HG02759 (cell line): ENCODE measurements at regions not wholly inside any gene's neighbourhood (a gene's known extent, or its start where the extent isn't known, plus 50 kb on each side); places are given as distances from the start of the nearest gene placed in this dataset.

ENCODE experiments used
- ATAC-seq: cut with Tn5 transposase; IDR thresholded peaks from one replicate; pipeline ENCODE4 v1.9.1; 2021; ENCODE audit warnings: mild to moderate bottlenecking, moderate library complexity; ENCODE audit not compliant: unreplicated experiment

DNA sequence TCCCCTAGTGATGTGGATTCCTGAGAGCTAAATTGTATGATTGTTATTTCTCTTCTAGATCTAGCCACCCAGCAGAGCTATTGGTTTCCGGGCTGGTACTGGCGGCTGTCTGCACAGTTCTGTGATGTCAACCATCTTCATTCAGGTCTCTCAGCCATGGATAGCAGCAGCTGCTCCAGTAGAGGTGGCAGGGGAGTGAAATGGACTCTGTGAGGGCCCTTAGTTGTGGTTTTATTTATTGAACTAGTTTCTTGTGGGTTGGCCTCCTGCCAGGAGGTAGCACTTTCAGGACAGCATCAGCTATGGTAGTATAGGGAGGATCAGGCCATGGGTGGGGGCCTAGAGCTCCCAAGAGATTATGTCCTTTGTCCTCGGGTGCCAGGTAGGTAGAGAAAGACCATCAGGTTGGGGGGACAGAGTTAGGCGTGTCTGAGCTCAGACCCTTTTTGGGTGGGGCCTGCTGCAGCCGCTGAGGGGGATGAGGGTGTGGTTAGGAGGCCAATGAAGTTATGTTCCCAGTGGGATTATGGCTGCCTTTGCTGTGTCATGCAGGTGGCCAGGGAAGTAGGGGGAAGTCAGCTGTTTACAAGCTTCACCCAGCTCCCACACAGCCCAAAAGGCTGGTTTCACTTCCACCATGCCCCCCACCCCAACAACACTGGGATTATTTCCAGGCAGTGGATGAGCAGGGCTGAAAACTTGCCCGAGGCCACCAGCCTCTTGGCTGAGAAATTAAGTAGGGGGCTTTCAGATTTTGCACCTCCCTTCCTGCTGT is 55.1 kb upstream of the RGS4 start:
- no peak for ATAC-seq

DNA sequence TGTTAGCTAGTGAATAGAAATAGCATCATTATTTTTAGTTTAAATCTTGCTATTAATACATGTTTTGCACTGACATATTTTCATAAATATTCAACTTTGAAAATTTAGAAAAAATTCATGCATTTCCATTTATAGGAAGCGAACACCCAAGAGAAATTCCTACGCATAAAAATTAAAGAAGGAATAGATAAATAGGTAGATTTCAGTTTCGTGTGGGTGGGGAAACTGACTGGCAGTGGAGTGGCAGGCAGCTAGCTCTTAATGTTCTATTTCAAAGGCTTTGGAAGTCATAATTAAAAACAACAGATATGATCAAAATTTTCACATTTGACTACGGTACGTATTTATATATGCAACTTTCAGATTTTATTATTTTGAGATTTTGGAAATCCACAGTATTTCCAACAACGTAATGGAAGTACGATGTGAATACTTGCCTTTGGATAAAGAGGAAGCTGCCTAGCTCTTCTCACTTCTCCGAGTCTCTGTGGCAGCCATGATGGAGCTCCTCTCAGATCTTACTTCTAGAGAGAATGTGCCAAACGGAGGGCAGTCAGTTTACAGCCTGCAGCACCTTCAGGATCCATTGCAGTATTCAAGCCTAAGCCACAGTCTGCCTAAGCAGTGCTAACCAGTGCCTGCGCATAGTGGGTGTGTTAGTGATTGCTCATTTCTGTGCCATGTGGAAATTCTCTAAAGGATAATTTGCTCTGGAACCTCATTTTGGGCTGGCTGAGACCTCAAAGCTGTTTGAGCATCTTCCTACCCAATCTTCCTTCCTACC is 62.9 kb upstream of the RGS4 start:
- ATAC-seq = no peak

DNA sequence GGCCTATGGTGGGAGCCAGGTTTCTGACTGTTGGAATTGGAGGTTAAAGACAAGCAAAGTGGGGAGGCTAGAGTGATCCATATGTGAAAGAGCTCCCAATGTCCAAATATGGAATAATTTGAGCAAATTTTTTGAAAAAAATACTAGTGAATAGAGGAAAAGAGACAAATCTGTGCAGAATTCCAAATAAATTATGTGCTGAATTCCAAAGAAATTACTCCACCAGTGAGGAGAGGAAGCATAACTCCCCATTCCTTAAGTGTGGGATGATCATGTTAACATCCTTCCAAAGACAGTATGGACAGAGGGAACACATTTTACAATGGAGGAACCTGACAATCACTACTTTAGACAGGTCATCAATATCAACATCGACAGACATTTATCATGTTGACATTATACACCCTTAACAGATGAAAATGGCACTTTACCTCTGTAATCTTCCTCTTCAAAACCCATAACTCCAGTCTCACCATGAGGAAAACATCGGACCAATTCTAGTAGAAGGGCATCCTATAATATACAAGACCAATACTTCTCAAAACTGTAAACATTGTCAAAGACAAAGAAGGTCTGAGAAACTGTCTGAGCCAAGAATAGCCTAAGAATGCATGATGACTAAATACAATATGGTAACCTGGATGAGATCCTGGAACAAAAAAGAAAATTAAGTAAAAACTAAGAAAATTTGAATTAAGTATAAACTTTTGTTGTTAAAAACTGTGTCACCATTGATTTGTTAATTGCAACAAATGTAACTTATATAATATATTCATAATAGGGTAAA is 71.5 kb upstream of the RGS4 start:
- no peak for ATAC-seq

DNA sequence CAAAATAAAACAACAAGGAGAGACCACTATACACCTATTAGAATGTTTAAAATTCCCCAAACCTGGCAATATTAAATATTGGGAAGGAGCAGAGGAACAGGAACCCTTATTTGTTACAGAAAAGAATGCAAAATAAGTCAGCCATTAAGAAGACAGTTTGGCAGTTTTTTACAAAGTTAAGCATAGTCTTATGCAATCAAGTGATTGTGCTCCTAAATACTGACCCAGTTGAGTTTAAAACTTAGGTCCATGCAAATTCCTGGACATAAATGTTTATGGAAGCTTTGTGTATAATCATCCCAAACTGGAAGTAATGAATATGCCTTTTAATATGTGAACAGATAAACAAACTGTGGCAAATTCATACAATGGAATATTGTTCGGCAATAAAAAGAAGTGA is 72.9 kb upstream of the RGS4 start:
- ATAC-seq = no peak

DNA sequence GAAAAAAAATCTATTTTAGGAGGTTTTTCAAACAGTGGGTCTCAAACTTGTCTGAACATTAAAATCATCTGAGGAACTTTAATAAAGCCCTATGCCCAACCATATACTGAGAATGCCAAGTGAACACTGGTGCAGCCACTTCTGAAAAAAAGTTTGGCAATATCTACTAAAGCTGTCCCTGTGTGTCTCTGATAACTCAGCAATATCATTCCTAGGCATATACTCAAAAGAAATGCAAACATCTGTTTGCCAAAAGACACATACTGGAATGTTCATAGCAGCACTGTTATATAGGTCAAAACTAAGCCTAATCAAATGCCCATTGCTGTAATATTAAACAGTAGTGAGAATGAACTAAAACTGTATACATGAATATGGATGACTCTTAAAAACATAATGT is 74.2 kb upstream of the RGS4 start:
- ATAC-seq = no peak

DNA sequence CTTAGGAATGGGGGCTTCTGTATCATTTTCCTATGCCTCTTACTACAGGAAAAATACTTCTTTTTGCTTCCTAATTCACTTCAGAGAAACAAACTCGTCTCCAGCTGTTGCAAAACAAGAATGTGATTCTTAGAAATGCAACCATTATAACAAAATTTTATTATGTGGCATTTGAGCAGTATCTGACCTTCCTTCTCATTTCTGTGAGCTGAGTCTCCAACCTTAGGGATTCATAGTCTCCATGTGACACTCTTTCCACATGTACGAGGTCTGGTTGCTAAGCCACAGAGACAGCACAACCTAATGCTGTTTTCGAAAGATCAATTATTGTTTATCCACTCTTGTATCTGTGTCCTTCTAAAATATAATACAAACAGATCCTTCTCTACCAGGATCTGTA is 75.3 kb upstream of the RGS4 start:
- no peak for ATAC-seq

DNA sequence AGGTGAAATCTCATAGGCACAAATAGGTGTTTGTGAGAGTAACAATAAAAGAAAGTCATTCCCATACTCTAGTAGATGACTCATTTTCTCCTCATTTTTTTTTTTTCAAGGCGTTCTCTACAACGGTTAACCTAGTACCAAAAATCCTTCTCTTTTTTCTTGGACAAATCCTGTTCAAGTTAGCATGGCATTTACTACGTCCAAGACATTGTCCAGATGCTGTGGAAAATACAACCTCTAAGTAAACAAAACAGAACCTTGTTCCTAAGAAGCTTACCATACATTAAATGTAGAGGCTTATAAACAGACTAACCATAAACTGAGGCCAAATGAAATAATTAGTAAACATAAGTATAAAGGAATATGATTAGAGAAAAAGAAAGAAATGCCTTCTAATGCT is 76.2 kb upstream of the RGS4 start:
- no peak for ATAC-seq

DNA sequence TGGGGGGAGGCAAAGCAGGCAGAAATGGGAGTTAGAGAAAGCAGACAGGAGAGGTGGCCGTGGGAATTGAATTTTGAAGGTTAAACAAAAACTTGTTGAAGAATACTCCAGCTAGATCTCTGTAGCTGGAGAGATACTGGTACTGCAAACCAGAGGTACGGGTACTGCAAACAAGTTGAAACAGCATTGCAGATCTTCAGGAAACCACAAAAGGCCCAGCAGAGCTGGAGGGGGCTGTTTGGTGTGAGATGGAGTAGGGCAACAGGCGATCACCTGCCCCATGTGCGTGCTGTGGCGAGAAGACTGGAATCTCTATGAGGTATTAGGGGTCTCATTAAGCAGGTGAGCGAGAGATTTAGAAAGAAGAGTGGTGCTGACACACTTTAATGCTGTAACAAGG is 77.7 kb upstream of the RGS4 start:
- ATAC-seq = no peak

DNA sequence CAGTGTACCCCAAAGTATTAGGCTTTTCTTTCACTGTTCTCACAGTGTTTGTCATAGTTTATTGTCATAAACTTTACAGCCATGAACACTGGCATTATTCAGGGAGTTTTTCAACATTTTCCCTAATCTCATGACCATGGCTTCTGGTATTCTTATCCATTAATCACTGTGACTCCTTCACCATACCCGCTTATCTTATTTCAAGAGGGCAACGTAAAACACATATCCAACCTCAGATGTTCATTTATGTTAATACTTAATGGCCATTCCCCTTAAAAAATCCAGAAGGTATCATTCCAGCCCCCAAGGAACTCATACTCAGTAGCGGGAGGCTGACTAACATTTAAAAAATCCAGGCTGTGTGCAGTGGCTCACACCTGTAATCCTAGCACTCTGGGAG is 78.5 kb upstream of the RGS4 start:
- ATAC-seq = no peak

DNA sequence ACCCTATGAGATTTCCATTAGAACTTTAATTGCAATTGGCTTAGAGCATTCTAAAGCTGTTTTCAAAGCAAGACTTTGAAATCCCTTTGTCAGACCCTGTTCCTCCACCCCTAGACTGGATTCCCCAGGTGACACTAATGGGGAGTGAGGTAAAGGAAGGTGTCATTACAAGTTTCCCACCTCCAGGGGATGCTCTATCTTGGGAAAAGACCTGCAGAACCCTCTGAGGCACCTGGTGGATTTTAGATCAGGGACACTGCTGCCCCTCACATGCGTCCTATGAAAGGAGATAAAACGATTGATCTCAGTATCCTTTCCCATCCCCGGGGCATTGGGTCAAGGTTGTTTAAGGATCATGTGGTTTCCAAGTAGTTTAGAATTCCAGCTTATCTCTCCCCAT is 80.3 kb upstream of the RGS4 start:
- ATAC-seq = no peak

DNA sequence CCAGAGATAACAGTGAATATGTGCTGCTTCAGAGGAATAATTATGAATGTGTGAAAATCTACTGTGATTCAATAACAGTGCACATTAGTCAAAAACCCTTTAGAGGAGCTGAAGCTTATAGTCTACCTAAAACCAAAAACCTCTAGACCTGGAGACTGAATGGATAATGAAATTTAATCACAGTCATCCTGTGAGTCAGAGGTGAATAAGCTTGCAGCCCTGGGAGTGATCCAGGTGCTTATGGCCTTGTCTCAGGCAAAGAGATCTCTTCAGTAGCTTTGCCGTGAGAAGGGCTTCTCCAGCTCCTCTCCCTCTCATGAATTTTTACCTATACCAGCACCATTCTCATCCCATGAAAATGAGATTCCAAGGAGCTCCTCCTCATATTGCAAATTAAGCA is 81.3 kb upstream of the RGS4 start:
- ATAC-seq = no peak

DNA sequence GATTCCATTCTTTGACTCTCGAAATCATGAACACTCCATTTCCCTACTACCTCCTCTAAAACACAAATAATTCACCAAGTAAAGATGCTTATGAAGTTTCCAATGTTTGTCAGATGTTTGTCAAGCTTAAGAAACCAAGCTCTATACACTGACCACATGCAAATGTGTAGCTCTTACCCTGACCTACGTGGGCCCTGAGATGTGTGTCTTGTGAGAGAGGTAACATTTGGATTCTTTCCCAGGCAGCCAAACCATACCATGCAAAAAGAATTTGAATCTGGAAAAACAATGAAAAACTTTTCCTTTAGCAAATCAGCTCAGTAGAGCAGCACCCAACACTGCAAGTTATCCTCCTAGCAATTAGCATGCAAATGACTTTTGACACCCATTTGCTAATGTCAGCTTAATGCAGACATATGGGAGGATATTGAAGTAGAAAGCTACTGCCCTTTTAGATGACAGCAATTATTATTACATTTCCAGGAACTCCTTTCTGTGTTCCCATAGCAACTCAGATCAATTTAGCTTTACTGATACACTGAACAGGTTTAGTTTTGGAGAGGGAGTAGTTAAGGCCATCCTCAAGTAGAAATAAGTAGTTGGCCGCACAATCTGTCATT is 83.2 kb upstream of the RGS4 start:
- ATAC-seq = no peak

DNA sequence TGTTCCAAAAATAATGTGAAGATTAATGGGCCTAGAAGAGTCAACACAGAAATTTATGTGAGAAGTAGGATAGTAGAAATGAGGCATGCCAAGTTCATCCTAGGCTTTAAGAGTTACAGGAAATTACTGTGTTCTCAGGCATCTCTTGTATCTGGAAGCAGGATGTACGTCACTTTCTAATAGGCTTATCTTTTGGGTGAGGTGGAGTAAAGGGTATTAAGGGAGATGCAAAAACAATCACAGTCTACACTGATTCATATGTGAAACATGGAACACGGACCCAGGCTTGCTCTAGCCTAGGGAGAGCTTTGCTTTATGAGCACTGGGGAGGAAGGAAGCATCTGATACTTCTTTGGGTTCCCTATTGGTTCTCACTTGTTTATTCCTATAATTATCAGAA is 84.5 kb upstream of the RGS4 start:
- ATAC-seq = no peak

DNA sequence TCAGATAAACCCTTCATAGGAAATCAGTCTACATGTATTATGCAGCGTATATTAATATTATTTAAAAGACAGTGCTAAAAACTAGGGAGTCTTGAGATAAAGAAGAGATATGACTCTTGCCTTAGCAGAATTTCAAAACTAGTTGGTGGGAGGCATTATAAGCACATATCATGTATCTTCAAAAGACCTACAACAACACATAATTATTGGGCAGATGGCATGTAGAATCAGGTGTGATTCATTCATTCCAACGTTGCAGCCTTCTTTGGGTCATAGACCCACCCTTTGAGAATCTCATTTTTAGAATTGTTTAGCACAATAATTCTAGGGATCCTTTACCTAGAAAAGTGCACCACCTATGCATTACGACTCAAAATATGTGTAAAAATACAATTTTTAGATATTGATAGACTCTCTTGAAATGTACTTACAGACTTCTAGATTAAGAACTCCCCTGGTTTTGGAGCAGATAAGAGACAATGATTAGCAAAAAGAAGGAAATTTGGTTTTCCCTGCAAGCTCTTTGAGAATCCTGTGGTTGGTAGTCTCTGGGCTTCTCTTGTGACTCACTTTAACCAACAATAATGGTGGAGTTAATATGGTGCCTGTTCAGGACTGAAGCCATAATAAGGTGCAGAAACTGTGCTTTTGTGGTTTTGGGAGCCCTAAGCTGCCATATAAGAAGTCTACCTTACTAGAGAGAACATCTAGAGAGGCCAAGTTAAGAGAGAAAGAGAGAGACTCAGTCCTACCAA is 85.3 kb upstream of the RGS4 start:
- no peak for ATAC-seq

DNA sequence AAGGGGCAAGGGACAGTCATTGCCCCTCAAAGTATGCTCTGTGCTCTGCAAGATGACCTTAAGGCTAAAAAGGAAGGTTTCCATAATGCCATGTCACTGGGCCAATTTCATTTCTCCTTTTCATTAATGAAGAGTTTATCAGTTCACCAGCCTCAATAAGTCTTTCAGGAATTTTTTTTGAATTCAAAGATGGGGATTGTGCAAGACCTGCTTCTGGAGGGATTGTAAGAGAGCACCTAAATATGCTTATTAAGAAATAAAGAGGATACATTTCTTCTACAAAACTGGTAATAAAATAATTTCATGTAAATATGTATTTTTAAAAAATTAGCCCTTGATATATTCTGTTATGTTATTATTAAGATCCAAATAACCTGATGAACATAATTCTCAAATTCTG is 86.8 kb upstream of the RGS4 start:
- ATAC-seq = no peak

DNA sequence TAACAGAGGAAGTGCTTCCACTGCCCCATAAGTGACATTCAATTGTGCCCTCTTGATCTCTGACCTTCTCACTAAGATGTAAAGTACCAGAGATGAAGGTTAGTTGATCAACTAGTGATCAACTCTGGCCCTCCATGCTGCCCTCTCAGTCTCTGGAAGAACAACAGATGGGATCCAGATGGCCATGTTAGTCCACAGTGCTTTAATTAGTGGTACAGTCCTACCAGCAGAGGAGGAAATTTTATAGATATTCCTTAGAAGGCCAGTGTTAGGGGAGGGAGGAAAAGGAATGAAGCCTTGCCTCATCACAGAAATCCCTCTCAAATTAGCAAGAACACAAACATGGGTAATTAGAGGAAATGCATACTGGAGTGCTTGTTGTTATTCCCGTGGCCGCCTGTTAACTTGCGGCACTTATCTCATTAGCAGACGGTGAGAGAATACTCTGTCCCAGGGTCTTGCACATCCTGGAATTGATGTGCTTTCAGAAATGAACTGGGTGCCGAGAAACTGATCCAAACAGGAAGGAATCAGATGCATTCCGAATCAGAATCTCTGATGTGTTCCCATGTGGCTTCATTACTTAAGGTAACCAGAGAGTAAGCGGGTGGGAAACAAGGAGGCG is 91.1 kb upstream of the RGS4 start:
- no peak for ATAC-seq

DNA sequence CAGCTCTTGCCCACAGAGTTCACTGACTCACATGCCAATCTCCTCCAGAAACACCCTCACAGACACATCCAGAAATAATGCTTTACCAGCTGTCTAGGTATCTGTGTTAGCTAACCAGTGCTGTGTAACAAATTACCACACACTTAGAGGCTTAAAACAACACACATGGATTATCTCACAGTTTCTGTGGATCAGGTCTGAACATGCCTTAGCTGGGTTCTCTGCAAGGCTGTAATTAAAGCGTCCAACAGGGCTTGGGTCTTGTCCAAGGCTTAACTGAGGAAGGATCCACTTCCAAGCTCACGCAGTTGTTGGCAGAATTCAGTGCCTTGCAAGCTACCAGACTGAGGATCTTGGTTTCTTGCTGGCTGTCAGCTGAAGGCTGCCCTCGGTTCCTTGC is 92.5 kb upstream of the RGS4 start:
- ATAC-seq = no peak

DNA sequence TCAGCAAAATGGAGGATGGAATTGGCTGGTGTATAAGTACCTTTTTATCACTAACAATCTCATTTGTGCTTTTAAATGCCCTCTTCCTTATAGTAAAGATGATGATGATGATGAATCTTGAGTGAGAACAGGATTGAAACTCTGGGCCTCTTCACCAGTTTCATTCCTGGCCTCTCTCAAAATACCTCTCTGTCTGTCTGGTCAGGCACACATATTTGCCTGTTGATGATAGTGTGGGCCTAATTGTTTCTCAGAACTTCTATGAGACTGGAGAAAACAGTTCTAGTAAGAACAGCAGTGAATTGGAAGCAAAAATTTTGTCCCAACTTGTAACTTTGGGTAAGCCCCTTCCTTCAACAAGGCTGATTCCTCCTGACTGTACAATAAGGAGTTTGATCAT is 94.4 kb upstream of the RGS4 start:
- no peak for ATAC-seq

DNA sequence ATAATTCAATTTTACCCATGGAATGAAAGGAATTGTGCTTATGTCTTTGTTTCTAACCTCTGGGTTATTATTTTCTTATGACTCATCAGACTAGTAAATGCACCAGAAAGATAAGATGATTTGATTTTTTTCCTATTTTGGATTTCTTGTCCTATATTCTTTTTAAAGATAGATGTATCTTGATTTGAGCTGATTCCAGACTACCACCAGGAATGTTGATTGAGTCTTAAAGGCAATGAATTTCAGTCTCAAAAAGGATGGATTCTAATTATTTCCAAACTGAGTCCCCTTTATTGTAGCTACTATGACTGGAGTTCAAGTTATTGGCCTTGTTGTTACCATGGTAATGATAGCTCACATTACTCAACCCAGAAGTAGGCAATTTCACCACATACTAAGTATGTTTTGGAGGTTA is 95.8 kb upstream of the RGS4 start:
- ATAC-seq = no peak

DNA sequence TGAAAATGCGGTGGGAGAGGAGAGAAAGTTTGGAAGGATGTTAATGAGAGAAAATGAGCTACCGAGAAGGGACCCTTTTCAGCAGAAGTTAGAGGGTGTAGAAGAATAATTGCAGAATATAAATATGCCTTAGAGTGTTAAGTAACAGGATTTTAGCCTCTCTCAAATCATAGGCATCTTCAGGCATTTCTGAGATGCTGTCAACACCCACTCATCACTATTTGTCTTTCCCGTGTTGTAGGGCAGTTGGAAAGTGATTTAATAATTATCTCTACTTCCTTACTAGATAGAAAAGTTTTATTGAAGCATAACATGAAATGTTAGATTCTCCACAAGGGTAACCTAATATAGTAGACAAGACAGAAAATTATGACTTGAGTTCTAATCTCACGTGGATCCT is 96.4 kb upstream of the RGS4 start:
- ATAC-seq = no peak
